ENCODE measurements at regions not wholly inside any gene's neighbourhood (a gene's known extent, or its start where the extent isn't known, plus 50 kb on each side); places are given as distances from the start of the nearest gene placed in this dataset.
"Not testable (repeated sequence)": the region's sequence is repeated elsewhere in the genome, so short reads cannot be mapped to it uniquely, and the experiment has no call there.

GRCh38 chr7:114364151-114364550, 50.5 kb upstream of the FOXP2 start:
- peak; percentile 8 for DNase-seq

- no peak for DNase-seq
These were observed 51.3 kb upstream of the FOXP2 start for GRCh38 chr7:114363292-114363691.

DNA sequence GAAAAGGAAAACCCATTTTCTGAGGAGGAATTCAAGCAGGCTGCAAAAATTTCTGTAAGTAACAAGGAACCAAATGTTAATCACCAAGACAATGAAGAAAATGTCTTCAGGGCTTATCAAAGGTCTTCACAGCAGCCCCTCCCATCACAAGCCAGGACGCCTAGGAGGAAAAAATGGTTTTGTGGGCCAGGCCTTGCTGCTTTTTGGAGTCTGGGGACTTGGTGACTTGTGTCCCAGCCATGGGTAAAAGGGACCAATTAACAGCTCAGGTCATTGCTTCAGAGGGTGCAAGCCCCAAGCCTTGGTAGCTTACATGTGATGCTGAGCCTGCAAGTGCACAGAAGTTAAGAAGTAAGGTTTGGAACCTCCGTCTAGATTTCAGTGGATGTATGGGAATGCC, 55.7 kb upstream of the FOXP2 start:
- DNase-seq: no peak

DNA sequence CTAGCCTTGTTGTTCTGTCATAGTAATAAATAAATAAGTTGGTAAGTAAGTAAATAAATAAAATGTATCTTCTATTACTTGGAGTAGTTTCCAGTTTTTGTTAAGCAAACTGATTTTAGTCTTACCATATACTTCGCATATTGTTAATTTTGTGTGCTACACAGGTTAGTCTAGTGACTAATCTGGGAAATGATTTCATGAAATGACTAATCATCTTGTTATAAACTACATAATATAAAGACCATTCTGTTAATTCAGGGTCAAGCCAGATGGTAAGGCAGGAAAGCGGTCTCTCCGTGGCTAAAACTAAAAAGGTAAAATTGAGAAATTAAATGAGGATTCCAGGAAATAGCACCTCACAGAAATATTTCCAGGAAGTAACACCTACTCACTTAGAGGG, 58.5 kb upstream of the FOXP2 start:
- no peak for DNase-seq

DNA sequence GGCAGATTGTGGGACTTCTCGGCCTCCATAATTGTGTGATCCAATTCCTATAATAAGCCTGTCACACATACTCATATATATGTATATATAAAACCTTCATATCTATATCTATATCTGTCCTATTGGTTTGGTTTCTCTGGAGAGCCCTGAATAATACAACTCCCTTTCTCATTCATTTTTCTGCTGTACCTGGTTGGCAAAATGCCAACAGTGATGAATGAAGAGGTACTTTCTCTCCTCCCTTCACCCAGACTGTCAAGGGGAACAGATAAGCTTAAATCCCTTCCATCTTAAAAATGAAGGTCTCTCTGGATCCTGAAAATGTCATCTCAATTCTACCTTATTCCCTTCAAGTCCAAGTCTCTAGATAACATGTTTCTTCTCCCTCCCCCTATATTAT, 60.3 kb upstream of the FOXP2 start:
- DNase-seq: no peak

- peak; percentile 11 for DNase-seq
These were observed 69.1 kb upstream of the FOXP2 start for GRCh38 chr7:114345494-114345893.

- no peak for DNase-seq
These were observed 70.5 kb upstream of the FOXP2 start for GRCh38 chr7:114343949-114344708.

GRCh38 chr7:114342431-114343179, 72.0 kb upstream of the FOXP2 start:
- no peak for DNase-seq

DNA sequence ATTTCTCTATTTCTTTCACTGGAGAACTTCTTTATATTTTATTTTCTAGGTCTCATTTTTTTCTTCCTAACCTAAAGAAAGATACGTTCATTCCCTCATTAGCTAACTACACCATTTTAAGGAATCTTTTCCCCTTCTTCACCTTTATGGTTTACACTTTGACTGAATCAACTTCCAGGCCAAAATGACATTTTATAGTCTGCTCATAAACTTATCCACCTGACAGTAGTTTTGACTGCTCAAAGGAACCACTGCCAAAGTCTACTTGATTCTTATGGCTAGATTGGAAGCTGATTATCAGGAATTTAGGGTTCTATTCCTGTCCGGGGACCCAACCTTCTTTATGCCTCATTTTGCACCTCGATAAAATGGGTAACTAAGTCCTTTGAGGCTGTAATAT, 73.0 kb upstream of the FOXP2 start:
- no peak for DNase-seq

GRCh38 chr7:114334989-114335388, 79.6 kb upstream of the FOXP2 start:
- DNase-seq: no peak

GRCh38 chr7:114329458-114329857, 85.2 kb upstream of the FOXP2 start:
- DNase-seq: not testable (repeated sequence)

- DNase-seq: no peak
These were observed 97.0 kb upstream of the FOXP2 start for GRCh38 chr7:114317450-114318098.

GRCh38 chr7:114312649-114313048, 102.0 kb upstream of the FOXP2 start:
- no peak for DNase-seq

DNA sequence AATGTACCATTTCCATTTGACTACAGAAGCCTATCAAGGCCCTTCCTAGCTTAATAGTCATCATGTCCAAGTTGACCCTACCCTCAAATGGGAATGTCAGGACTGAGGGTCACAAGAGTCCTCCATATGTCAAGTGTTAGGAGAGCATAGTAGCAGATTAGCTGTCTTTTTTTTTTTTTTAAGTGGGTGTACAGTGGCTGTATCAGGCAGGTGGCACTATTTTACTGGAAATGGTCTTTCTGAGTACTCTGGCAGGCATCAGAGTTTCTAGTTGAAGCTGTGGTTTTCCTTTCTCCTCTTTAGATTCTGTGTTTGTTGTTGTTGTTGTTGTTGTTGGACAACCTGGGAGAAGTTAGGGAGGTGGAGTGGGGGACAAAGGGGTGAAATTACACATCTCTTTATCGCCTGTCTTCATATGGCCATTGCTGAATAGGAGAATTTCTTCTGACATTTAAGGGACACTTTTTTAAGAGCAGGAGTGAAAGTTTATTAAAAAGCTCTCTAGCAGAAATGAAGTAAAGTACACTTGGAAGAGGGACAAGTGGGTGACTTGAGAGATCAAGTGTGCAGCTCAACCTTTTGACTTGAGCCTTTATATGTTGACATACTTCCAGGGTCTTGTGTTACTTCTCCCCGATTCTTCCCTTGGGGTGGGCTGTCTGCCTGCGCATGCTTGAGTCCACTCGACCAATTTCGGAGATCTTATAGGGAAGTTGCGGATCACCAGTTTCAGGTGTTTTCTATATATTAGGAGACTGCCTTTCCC, 104.1 kb upstream of the FOXP2 start:
- DNase-seq: no peak

GRCh38 chr7:114309729-114310128, 104.9 kb upstream of the FOXP2 start:
- DNase-seq: no peak

DNA sequence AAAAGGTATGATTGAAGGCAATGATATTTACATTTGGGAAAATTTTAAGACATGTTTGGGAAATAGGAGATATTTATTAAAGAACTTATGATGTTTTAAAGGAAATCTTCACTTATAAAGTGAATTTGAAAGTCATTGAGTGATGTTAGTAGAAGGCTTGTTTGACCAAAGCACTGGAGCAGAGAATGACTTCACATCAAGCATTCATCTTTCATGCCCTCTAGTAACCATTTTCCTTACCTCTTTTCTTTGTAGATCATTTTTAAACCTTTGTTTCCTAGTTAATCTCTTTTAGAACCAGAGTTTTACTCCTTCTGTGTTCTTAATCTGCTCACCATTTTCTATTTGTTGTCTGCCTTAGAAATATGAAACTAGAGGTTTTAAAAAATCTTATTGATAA, 111.3 kb upstream of the FOXP2 start:
- no peak for DNase-seq

DNA sequence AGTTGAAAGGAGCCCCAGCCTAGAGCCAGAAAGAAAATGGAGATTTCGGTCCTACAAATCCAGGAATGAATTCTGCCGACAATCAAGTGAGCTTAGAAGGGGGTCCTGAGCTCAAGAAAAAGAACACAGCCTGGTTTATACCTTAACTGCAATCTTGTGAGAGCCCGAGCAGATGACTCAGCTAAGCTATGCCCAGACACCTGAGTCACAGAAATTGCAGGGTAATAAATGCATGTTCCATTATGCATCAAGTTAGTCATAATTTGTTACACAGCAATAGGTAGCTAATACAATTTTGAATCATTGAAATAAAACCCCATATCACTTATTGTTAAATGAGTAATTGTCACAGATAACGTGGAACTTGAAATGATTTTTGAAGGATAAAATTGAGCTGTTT, 111.8 kb upstream of the FOXP2 start:
- DNase-seq: no peak

GRCh38 chr7:114298011-114298410, 116.6 kb upstream of the FOXP2 start:
- no peak for DNase-seq

DNA sequence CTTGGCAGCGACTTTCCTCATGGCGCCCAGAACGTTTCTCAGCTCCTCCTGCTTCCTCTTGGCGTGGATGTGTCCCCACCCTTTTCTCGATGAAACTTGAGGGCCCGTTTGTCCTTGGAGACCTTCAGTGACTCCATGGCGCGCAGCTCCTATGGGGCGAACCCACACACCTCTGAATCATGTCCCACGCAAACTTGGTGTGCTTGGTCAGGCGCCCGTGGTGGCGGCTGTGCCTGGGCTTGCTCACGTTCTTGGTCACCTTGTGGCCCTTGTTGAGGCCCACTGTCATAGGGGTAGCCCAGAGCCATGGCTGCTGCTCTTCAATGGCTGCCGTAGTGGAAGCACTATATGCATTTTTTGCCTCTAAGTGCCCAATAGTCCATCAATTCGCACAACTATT, 117.5 kb upstream of the FOXP2 start:
- DNase-seq: no peak

DNA sequence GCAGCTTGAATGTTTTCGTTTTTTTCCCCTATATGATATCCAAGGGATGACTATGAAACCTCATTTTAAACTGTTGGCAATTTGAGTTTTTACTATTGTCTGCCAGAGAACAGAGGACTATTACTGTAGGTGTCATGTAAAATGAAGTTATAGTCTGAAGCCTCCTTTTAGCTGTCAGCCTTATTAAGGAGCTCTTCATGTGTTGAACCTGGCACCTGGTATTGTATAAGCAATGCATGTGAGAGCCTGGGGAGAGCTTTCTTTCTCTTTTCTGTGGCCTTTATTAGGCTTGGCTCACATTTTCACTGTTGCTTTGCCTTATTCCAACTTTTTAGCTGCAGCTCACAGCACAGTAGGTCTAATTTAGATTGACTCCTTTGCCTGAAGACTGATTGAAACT, 119.1 kb upstream of the FOXP2 start:
- DNase-seq: no peak

DNA sequence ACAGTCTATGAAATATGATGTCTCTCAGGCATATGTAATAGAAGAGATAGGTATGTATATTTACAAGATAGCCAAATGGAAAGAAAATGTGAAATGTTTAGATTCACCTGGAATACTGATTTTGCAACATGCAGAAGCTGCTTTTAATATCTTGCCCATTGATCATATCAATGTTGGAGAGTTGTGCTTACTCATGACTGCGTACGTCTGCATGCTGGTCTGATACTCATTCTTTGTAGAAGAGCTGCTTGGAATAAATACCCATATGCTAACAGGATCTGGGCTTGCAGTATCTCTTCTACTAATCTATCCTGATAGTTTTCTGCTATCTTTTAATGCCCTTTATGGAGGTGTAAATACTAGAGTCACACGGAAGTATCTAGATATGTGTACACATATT, 120.6 kb upstream of the FOXP2 start:
- no peak for DNase-seq

DNA sequence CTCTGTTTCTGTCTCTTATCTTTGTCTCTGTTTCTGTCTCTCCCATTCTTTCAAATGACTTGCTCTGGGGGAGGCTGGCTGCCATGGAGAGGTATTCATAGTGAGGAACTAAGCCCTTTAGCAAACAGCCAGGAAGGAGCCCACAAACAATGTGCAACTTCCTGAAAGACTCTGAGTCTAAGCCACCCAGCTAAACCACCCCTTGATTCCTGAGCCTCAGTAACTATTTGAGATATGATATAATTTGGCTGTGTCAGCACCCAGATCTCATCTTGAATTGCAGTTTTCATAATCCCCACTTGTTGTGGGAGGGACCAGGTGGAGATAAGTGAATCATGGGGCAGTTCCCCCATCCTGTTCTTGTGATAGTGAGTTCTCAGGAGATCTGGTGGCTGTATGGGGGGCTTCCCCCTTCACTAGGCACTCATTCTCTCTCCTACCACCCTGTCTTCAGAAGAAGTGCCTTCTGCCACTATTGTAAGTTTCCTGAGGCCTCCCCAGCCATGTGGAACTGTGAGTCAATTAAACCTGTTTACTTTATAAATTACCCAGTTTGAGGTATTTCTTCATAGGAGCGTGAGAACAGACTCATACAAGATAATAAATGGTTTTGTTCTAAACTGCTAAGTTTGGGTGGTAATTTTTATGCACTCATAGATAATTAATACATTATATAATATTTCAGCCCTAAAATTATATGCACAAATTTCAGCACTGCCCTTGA, 121.2 kb upstream of the FOXP2 start:
- DNase-seq: no peak

All from hindlimb muscle (tissue), 1 donor.